ENCODE measurements at regions not wholly inside any gene's neighbourhood (a gene's known extent, or its start where the extent isn't known, plus 50 kb on each side); places are given as distances from the start of the nearest gene placed in this dataset.

DNA sequence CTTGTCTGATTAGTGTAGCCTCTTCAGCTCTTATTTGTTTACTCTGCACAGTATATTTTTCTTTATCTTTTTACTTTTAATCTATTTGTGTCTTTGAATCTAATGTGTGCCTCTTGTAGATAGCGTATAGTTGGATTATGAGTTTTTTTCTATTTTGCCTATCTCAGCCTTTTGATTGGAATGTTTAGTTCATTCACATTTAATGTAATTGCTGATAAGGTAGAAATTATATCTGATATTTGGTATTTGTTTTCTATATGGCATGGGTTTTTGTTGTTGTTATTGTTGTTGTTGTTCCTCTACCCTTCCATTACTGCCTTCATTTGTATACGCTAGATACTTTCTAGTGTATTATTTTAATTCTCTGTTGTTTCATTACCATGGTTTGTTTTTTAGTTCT, 131.7 kb upstream of the GRIK3 start:
- CTCF ChIA-PET: no interaction called here
- in situ Hi-C loops (cut with HindIII; ENCODE audit: low pct_unique_long_range_greater_than_20kb, low sequenced_read_pairs) (no loop called here), intact Hi-C loops (cut with micrococcal nuclease; ENCODE audit: unreplicated experiment) (no loop called here)
- DNase-seq (ENCODE audit: low read depth, low spot score): no peak
- ATAC-seq: no peak
- TF ChIP-seq TCF7L2 (IDR thresholded peaks at IDR 0.05; ENCODE audit: low read depth, low read length) (no peak), POLR2AphosphoS5 (IDR thresholded peaks at IDR 0.05; ENCODE audit: low read depth, low read length) (no peak), SIN3A (IDR thresholded peaks at IDR 0.05; ENCODE audit: borderline replicate concordance, insufficient read depth, low read depth, low read length) (no peak)
- TF ChIP-seq, protein P1, sequence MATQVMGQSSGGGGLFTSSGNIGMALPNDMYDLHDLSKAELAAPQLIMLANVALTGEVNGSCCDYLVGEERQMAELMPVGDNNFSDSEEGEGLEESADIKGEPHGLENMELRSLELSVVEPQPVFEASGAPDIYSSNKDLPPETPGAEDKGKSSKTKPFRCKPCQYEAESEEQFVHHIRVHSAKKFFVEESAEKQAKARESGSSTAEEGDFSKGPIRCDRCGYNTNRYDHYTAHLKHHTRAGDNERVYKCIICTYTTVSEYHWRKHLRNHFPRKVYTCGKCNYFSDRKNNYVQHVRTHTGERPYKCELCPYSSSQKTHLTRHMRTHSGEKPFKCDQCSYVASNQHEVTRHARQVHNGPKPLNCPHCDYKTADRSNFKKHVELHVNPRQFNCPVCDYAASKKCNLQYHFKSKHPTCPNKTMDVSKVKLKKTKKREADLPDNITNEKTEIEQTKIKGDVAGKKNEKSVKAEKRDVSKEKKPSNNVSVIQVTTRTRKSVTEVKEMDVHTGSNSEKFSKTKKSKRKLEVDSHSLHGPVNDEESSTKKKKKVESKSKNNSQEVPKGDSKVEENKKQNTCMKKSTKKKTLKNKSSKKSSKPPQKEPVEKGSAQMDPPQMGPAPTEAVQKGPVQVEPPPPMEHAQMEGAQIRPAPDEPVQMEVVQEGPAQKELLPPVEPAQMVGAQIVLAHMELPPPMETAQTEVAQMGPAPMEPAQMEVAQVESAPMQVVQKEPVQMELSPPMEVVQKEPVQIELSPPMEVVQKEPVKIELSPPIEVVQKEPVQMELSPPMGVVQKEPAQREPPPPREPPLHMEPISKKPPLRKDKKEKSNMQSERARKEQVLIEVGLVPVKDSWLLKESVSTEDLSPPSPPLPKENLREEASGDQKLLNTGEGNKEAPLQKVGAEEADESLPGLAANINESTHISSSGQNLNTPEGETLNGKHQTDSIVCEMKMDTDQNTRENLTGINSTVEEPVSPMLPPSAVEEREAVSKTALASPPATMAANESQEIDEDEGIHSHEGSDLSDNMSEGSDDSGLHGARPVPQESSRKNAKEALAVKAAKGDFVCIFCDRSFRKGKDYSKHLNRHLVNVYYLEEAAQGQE (IDR thresholded peaks at IDR 0.05; ENCODE audit: insufficient read depth in 1 of 2, low read depth in 2 of 2, low read length in 1 of 2): no peak
- TF ChIP-seq, protein P2, sequence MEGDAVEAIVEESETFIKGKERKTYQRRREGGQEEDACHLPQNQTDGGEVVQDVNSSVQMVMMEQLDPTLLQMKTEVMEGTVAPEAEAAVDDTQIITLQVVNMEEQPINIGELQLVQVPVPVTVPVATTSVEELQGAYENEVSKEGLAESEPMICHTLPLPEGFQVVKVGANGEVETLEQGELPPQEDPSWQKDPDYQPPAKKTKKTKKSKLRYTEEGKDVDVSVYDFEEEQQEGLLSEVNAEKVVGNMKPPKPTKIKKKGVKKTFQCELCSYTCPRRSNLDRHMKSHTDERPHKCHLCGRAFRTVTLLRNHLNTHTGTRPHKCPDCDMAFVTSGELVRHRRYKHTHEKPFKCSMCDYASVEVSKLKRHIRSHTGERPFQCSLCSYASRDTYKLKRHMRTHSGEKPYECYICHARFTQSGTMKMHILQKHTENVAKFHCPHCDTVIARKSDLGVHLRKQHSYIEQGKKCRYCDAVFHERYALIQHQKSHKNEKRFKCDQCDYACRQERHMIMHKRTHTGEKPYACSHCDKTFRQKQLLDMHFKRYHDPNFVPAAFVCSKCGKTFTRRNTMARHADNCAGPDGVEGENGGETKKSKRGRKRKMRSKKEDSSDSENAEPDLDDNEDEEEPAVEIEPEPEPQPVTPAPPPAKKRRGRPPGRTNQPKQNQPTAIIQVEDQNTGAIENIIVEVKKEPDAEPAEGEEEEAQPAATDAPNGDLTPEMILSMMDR (IDR thresholded peaks at IDR 0.05): no peak
- Histone ChIP-seq H3K36me3 (ENCODE audit: control insufficient read depth, insufficient read depth, low read length) (no peaks in the 10 kb centered on the region), H3K9me3 (ENCODE audit: control insufficient read depth, insufficient read depth, low read depth, low read length) (no peaks in the 10 kb centered on the region), H3K27me3 (ENCODE audit: control insufficient read depth, insufficient read depth, low read length) (no peaks in the 10 kb centered on the region; the same call in 1 of the 2 replicates), H3K4me1 (ENCODE audit: control insufficient read depth, insufficient read depth, low read length) (no peaks in the 10 kb centered on the region), H3K4me3 (ENCODE audit: low read depth in 2 of 2, low read length in 2 of 2) (no peak overlapping the region), H3K27ac (ENCODE audit: low read length) (no peak overlapping the region)
- POLR2A ChIA-PET: no interaction called here
- no TSS peak for BruUV-seq (replicated peaks)

DNA sequence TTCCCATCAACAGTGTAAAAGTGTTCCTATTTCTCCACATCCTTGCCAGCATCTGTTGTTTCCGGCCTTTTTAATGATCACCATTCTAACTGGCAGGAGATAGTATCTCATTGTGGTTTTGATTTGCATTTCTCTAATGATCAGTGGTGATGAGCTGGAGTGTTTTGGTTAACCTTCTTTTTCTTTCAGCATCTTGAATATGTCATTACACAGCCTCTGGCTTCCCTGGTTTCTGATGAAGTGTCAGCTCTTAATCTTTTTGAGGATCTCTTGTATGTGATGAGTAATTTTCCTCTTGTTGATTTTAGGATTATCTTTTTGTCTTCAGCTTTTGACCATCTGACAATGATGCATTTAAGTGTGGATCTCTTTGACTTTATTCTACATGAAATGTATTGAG, 133.2 kb upstream of the GRIK3 start:
- CTCF ChIA-PET: no interaction called here

More for the DNA sequence above, 133.2 kb upstream of the GRIK3 start:
- BruUV-seq (replicated peaks): no TSS peak
- Histone ChIP-seq H3K4me1 (ENCODE audit: control insufficient read depth, insufficient read depth, low read length) (no peaks in the 10 kb centered on the region), H3K27ac (ENCODE audit: low read length) (no peak overlapping the region), H3K9me3 (ENCODE audit: control insufficient read depth, insufficient read depth, low read depth, low read length) (no peaks in the 10 kb centered on the region), H3K4me3 (ENCODE audit: low read depth in 2 of 2, low read length in 2 of 2) (no peak overlapping the region), H3K27me3 (ENCODE audit: control insufficient read depth, insufficient read depth, low read length) (no peaks in the 10 kb centered on the region; the same call in 1 of the 2 replicates), H3K36me3 (ENCODE audit: control insufficient read depth, insufficient read depth, low read length) (no peaks in the 10 kb centered on the region)
- in situ Hi-C loops (cut with HindIII; ENCODE audit: low pct_unique_long_range_greater_than_20kb, low sequenced_read_pairs): no loop called here
- no peak for ATAC-seq
- intact Hi-C loops (cut with micrococcal nuclease; ENCODE audit: unreplicated experiment): no loop called here
- TF ChIP-seq SIN3A (IDR thresholded peaks at IDR 0.05; ENCODE audit: borderline replicate concordance, insufficient read depth, low read depth, low read length) (no peak), TCF7L2 (IDR thresholded peaks at IDR 0.05; ENCODE audit: low read depth, low read length) (no peak)
- TF ChIP-seq, protein P2 (IDR thresholded peaks at IDR 0.05): no peak
- DNase-seq (ENCODE audit: low read depth, low spot score): no peak
- POLR2A ChIA-PET: no interaction called here
